Panc1 (cell line): ENCODE measurements at regions not wholly inside any gene's neighbourhood (a gene's known extent, or its start where the extent isn't known, plus 50 kb on each side); places are given as distances from the start of the nearest gene placed in this dataset.

ENCODE experiments used
- ATAC-seq: fragments of 200-7000 bp; cut with Tn5 transposase; 2 replicates; pipeline ENCODE4 v1.9.1; 2020; ENCODE audit warnings: mild to moderate bottlenecking, moderate library complexity
- BruUV-seq: library from RNA; stranded (reverse); fragments of 400-500 nt; replicated peaks from 2 replicates; lab custom pipeline; 2021; lab: Mats Ljungman, UMichigan
- CTCF ChIA-PET: fragments of 300-600 bp; sonication (Branson Sonifier 250); formaldehyde crosslinking; loops from one replicate; lab custom pipeline; 2022; ENCODE audit warnings: antibody characterized with exemption; lab: Charles Lee
- POLR2A ChIA-PET: fragments of 300-600 bp; sonication (Branson Sonifier 250); formaldehyde crosslinking; loops from one replicate; lab custom pipeline; 2022; ENCODE audit warnings: antibody characterized with exemption; lab: Charles Lee
- DNase-seq: peaks from one replicate; pipeline ENCODE4 v3.0.0-alpha.2; 2010; ENCODE audit warnings: low read depth, low spot score
- H3K27ac ChIP-seq: 2 replicates; pipeline ENCODE4 v1.5.1; 2011; ENCODE audit warnings: mild to moderate bottlenecking, low read length, inconsistent platforms
- H3K27me3 ChIP-seq: fragments of 200-500 bp; sonication (Bioruptor generic); 2 replicates; pipeline ENCODE4 v1.6.0; 2014; ENCODE audit warnings: low read length, inconsistent platforms; ENCODE audit not compliant: control insufficient read depth, insufficient read depth
- H3K36me3 ChIP-seq: fragments of 200-500 bp; sonication (Bioruptor generic); 2 replicates; pipeline ENCODE4 v1.5.1; 2014; ENCODE audit warnings: inconsistent platforms, mild to moderate bottlenecking, low read length, moderate library complexity; ENCODE audit not compliant: control insufficient read depth, insufficient read depth
- H3K4me1 ChIP-seq: 2 replicates; pipeline ENCODE4 v1.5.1; 2011; ENCODE audit warnings: inconsistent platforms, mild to moderate bottlenecking, low read length, moderate library complexity; ENCODE audit not compliant: control insufficient read depth, insufficient read depth
- H3K4me3 ChIP-seq, 2 experiments: 2 replicates each; pipeline ENCODE4 v1.5.1; 2011 to 2012; ENCODE audit warnings: low read depth in 2 of 2, low read length in 2 of 2, mild to moderate bottlenecking in 2 of 2, inconsistent platforms in 1 of 2, moderate library complexity in 1 of 2
- H3K9me3 ChIP-seq: fragments of 200-500 bp; sonication (Bioruptor generic); 2 replicates; pipeline ENCODE4 v1.5.1; 2014; ENCODE audit warnings: low read depth, mild to moderate bottlenecking, inconsistent platforms, low read length, moderate library complexity; ENCODE audit not compliant: control insufficient read depth, insufficient read depth
- CTCF ChIP-seq: fragments of 450-650 bp; IDR thresholded peaks from 2 replicates; pipeline ENCODE4 v1.5.1; 2017; ENCODE audit warnings: mild to moderate bottlenecking
- POLR2AphosphoS5 ChIP-seq: IDR thresholded peaks from 2 replicates; pipeline ENCODE4 v1.6.1; 2012; ENCODE audit warnings: mild to moderate bottlenecking, low read depth, low read length, moderate library complexity
- REST ChIP-seq, 2 experiments: IDR thresholded peaks; 2 replicates each; pipeline ENCODE4 v1.6.1; 2011 to 2012; ENCODE audit warnings: low read depth in 2 of 2, control low read depth in 1 of 2, low read length in 1 of 2, mild to moderate bottlenecking in 1 of 2, moderate library complexity in 1 of 2; ENCODE audit not compliant: insufficient read depth in 1 of 2
- SIN3A ChIP-seq: IDR thresholded peaks from 2 replicates; pipeline ENCODE4 v1.6.1; 2012; ENCODE audit warnings: low read depth, mild to moderate bottlenecking, low read length, moderate library complexity, borderline replicate concordance; ENCODE audit not compliant: insufficient read depth
- TCF7L2 ChIP-seq: IDR thresholded peaks from 2 replicates; pipeline ENCODE4 v1.6.1; 2011; ENCODE audit warnings: mild to moderate bottlenecking, low read depth, low read length, inconsistent platforms
- in situ Hi-C: cut with HindIII; loops from 2 replicates; pipeline ENCODE4 v1.10.0; 2016; ENCODE audit warnings: low sequenced_read_pairs, low pct_unique_long_range_greater_than_20kb
- intact Hi-C: fragments of 100-400 bp; cut with micrococcal nuclease; formaldehyde crosslinking; loops from one replicate; pipeline ENCODE4 v1.10.0; 2022; ENCODE audit not compliant: unreplicated experiment

- ChIA-PET CTCF (no interaction called here), POLR2A (no interaction called here)
- DNase-seq (no peak), ATAC-seq (no peak)
- Histone ChIP-seq H3K36me3 (no peaks in the 10 kb centered on the region), H3K27me3 (no peaks in the 10 kb centered on the region), H3K27ac (no peak overlapping the region), H3K9me3 (no peaks in the 10 kb centered on the region), H3K4me1 (no peaks in the 10 kb centered on the region), H3K4me3 (no peak overlapping the region)
- TF ChIP-seq REST (IDR thresholded peaks at IDR 0.05; ENCODE audit: insufficient read depth in 1 of 2, low read depth in 2 of 2, low read length in 1 of 2) = no peak
- no peak for TF ChIP-seq CTCF
- TF ChIP-seq SIN3A = no peak
- TF ChIP-seq POLR2AphosphoS5 = no peak
- in situ Hi-C loops = no loop called here
- no TSS peak for BruUV-seq
- intact Hi-C loops = no loop called here
Measured at GRCh38 chr1:165057956-165058355, 298.6 kb downstream of the LMX1A start.

GRCh38 chr1:165056914-165057313 lies 299.6 kb downstream of the LMX1A start:
- Histone ChIP-seq H3K27me3 (no peaks in the 10 kb centered on the region), H3K4me1 (no peaks in the 10 kb centered on the region), H3K9me3 (no peaks in the 10 kb centered on the region), H3K27ac (no peak overlapping the region), H3K36me3 (no peaks in the 10 kb centered on the region), H3K4me3 (no peak overlapping the region)
- ChIA-PET CTCF (no interaction called here), POLR2A (no interaction called here)
- in situ Hi-C loops = no loop called here
- ATAC-seq (no peak), DNase-seq (no peak)
- intact Hi-C loops = no loop called here
- BruUV-seq = no TSS peak
- TF ChIP-seq POLR2AphosphoS5 = no peak
- TF ChIP-seq TCF7L2 = no peak
- no peak for TF ChIP-seq SIN3A
- TF ChIP-seq REST (IDR thresholded peaks at IDR 0.05; ENCODE audit: insufficient read depth in 1 of 2, low read depth in 2 of 2, low read length in 1 of 2) = no peak
- TF ChIP-seq CTCF = no peak
